Jurkat, Clone E6-1 (cell line): ENCODE measurements at regions not wholly inside any gene's neighbourhood (a gene's known extent, or its start where the extent isn't known, plus 50 kb on each side); places are given as distances from the start of the nearest gene placed in this dataset.
"Not testable (repeated sequence)": the region's sequence is repeated elsewhere in the genome, so short reads cannot be mapped to it uniquely, and the experiment has no call there.

Experiments
- DNase-seq: peaks from one replicate; pipeline ENCODE4 v3.0.0-alpha.2; 2011; ENCODE audit warnings: low read depth, low spot score
- H3K4me3 ChIP-seq: 2 replicates; pipeline ENCODE4 v1.5.1; 2011; ENCODE audit warnings: mild to moderate bottlenecking, low read length, control low read depth, moderate library complexity

GRCh38 chr7:82507976-82508677, 64.5 kb upstream of the CACNA2D1 start:
- H3K4me3 ChIP-seq, result no peak overlapping the region
- no peak for DNase-seq

DNA sequence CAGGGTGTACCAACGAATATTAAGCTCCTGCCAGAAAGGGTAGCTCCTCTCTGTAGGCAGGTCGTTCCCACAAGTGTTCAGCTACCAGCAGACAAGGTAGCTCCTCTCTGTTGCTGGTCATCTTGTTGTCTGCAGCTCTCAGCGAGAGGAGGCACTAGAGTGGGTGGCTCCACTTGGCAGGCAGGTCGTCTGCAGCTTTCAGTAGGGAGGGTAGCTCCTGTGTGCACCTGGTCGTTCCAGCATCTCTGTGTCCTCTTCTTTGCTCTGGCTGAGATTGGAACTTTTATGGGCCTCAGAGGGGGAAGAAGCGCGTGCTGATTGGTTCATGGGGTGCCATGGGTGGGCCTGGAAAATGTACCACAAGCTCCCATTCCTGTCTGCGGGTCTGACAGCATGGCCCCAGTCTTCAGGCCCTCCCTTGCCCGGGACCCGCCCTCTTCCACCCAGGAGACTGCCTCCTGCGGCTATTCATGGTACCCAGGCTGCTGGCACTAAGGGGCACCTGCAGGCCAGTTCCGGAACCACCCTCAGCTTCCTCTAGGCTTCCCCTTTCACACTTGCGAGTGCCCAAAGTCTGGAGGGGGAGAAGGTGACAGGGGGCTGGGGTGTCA, 63.9 kb upstream of the CACNA2D1 start:
- no peak overlapping the region for H3K4me3 ChIP-seq
- DNase-seq, result no peak

GRCh38 chr7:82506702-82507101, 63.1 kb upstream of the CACNA2D1 start:
- H3K4me3 ChIP-seq, result no peak overlapping the region

DNA sequence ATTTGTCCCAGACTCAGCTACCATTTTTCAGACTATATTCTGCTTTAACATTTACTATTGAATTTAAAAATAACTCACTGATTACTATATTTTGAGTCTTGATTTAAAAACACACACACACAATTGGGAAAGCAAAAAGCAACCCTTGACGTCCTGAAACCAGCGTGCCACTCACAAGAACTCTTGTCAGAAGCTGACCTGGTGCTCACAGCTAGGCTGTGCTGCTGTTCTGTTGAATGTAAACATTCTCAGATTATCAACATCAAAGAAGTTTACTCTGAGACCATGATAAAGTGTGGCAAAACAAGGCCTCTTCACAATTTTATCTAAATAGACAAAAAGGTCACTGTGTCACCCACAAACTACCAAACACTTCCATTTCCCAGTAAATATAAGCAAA, 62.6 kb upstream of the CACNA2D1 start:
- no peak for DNase-seq
- no peak overlapping the region for H3K4me3 ChIP-seq

More at GRCh38 chr7:82506702-82507101, 63.1 kb upstream of the CACNA2D1 start:
- DNase-seq, result no peak

DNA sequence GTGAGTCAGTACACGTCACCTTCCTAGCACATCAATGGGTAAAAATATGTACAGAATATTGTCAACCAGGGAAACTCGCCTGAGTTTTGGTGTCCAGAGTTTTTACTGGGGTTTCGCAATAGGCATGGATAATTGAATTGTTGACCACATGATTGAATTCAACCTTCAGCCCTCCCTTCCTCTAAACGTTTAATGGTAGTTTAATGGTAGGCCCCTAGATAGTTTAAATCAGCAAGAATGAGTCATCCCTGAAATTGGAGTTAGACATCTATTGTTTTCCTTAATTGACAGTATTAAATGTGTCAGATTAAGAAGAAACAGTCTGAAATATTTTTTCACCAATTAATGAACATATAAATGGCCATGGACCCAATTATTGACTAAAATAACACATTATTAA, 57.8 kb upstream of the CACNA2D1 start:
- DNase-seq, result no peak
- no peak overlapping the region for H3K4me3 ChIP-seq

- not testable (repeated sequence) for DNase-seq, H3K4me3 ChIP-seq
Measured at GRCh38 chr7:82499546-82499945, 56.0 kb upstream of the CACNA2D1 start.

DNA sequence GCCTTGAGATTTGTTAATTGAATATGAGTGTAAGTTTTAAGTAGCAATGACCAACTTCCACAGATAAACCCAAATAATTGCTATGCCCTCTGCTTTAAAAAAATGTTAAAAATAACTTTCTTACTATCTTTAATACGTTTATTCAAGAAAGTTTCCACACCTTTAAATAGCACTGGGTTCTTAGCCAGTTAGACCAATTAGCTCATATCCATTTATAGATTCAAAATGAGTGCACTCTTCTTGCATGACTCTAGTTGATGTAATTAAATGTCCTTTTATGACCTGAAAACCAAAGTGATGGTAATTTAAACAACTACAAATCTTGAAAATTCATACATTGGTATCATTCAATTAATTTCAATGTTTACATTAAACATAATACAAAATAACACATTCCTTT, 50.8 kb upstream of the CACNA2D1 start:
- H3K4me3 ChIP-seq, result no peak overlapping the region
- no peak for DNase-seq
